HUES6 (cell line): ENCODE measurements at regions not wholly inside any gene's neighbourhood (a gene's known extent, or its start where the extent isn't known, plus 50 kb on each side); places are given as distances from the start of the nearest gene placed in this dataset.

ENCODE experiments used
- H3K27ac ChIP-seq: 2 replicates; pipeline ENCODE4 v1.7.0; 2013; ENCODE audit warnings: low read depth, mild to moderate bottlenecking, low read length, inconsistent platforms
- H3K27me3 ChIP-seq: 2 replicates; pipeline ENCODE4 v1.6.1; 2013; ENCODE audit warnings: low read length; ENCODE audit not compliant: control insufficient read depth, insufficient read depth
- H3K36me3 ChIP-seq: 2 replicates; pipeline ENCODE4 v1.6.1; 2013; ENCODE audit warnings: low read length; ENCODE audit not compliant: control insufficient read depth, insufficient read depth
- H3K4me1 ChIP-seq: 2 replicates; pipeline ENCODE4 v1.6.1; 2013; ENCODE audit warnings: low read length; ENCODE audit not compliant: control insufficient read depth, insufficient read depth
- H3K4me3 ChIP-seq: 2 replicates; pipeline ENCODE4 v1.5.1; 2013; ENCODE audit warnings: low read depth, low read length
- H3K9ac ChIP-seq: one replicate; pipeline ENCODE4 v1.6.1; 2013; ENCODE audit warnings: mild to moderate bottlenecking, low read length
- H3K9me3 ChIP-seq: 2 replicates; pipeline ENCODE4 v1.6.1; 2013; ENCODE audit warnings: low read depth, low read length; ENCODE audit not compliant: control insufficient read depth, insufficient read depth

DNA sequence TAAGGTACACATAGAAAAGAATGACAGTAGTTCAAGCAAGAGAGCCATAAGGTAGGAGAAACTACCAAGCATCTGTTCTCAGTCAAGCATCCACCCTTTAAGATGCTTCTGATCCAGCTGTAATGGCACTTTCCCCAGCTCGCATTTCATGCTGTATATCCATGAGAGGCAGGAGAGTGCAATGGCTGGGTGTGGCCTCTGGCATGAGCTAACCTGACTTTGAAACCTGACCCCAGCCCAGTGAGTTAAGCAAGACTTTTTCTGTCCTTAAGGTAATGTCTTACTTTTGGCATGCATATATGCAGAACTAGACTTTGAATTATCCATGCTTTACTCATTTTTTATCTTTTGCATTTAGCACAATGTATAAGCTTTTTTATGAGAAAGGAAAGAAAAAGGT, 79.8 kb upstream of the CNTN5 start:
- Histone ChIP-seq H3K4me3 (no peak overlapping the region), H3K27me3 (no peaks in the 10 kb centered on the region), H3K27ac (no peak overlapping the region), H3K36me3 (no peaks in the 10 kb centered on the region), H3K4me1 (no peaks in the 10 kb centered on the region), H3K9me3 (no peaks in the 10 kb centered on the region), H3K9ac (no peak overlapping the region)

DNA sequence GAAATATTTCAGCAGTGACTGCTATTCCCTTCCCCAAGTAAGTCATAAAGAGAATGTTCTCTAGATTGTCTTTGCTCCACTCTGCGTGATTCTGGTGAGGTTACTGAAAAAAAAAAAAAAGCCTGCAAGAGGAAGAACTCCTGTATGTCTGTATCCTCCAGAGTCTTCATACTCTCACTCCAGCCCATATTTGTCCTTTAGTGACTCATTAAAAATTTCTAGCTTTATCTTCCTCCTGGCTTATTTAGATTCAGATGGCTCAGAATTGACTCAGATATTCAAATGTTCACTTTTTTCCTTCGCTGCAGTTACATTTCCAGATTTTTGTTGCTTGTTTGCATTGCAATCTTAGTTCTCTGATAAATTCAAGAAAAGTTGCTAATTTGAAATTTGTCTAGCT, 76.3 kb upstream of the CNTN5 start:
- H3K9me3 ChIP-seq: no peaks in the 10 kb centered on the region
- H3K27ac ChIP-seq: no peak overlapping the region
- no peak overlapping the region for H3K4me3 ChIP-seq
- no peak overlapping the region for H3K9ac ChIP-seq
- H3K36me3 ChIP-seq: no peaks in the 10 kb centered on the region
- no peaks in the 10 kb centered on the region for H3K4me1 ChIP-seq
- no peaks in the 10 kb centered on the region for H3K27me3 ChIP-seq

DNA sequence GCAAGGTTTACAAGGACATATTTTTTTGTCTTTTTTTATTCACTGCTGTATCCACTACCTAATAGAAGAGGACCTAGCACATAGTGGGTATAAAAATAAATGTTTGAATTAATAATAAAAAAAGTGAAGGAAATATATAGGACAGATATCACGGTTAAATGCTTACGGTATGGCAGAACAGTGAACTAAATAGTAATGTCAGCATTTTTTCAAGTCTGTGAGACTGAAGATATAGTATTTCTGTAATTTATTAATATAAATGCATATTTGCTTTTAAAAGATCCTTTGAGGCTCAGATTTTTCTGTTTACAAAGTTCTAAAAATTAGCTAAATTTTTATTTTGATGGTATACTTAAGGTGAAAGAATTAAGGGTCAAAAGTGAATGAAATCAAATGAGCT, 68.6 kb upstream of the CNTN5 start:
- H3K27ac ChIP-seq: no peak overlapping the region
- H3K4me1 ChIP-seq: no peaks in the 10 kb centered on the region
- no peak overlapping the region for H3K9ac ChIP-seq
- H3K36me3 ChIP-seq: no peaks in the 10 kb centered on the region
- H3K4me3 ChIP-seq: no peak overlapping the region
- no peaks in the 10 kb centered on the region for H3K9me3 ChIP-seq
- H3K27me3 ChIP-seq: no peaks in the 10 kb centered on the region

DNA sequence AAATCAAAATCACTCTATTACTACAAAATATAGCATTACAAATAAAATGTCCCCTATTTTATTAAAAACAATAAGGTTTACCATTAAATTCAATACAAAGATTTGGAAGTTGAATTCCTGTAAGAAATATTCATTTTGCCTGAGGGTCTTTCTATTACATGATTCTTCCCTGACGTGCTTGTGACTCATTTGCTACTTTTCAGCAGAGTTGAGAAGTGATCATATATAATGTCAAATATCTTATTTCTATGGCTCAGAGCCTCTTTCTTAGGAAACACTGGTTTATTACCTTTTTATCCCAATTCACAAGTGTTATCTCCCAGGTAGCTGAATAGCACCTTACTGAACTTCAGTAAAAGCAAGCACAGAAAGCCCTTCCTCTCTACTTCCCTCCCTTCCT, 65.2 kb upstream of the CNTN5 start:
- Histone ChIP-seq H3K27ac (no peak overlapping the region), H3K9me3 (no peaks in the 10 kb centered on the region), H3K4me1 (no peaks in the 10 kb centered on the region), H3K9ac (no peak overlapping the region), H3K36me3 (no peaks in the 10 kb centered on the region), H3K27me3 (no peaks in the 10 kb centered on the region), H3K4me3 (no peak overlapping the region)

DNA sequence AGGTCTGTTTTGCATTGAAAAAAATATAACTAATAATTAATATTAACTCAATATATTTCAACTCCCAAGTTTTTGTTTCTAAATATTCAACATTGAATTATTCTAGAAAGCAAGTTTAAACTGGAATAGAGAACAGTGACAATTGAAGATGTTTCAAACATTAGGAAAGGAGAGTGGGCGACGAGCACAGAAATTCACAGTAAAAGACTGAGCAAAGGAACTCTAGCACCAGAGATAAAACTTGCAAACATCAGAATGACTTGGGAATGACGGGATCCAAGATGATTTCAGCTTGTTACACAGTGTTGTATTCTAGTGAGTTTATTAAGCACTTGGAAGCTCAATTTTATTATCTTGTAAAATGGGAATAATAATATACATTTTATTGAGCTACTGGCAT, 56.6 kb upstream of the CNTN5 start:
- H3K27ac ChIP-seq: no peak overlapping the region
- no peaks in the 10 kb centered on the region for H3K9me3 ChIP-seq
- no peak overlapping the region for H3K4me3 ChIP-seq
- no peaks in the 10 kb centered on the region for H3K27me3 ChIP-seq
- H3K4me1 ChIP-seq: no peaks in the 10 kb centered on the region
- no peaks in the 10 kb centered on the region for H3K36me3 ChIP-seq
- H3K9ac ChIP-seq: no peak overlapping the region

DNA sequence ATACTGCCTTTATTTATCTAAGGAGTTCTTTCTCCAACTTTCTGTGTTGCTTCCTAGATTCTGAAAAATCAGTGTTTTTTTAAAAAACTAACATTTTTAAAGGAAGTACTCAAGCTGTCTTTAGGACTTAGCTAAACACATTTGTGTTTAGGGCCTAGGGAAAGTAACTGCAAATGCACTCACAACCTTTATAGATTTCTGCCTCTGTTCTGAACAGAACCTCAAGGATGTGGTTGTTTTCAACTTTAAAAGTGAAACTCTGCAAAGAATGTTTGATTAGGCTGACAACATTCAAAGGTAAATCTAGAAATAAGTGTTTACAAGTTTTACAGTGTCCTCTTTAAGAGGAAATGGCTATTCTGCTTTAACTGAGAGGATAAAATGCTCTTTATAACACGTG, 55.4 kb upstream of the CNTN5 start:
- H3K4me1 ChIP-seq: no peaks in the 10 kb centered on the region
- H3K4me3 ChIP-seq: no peak overlapping the region
- no peaks in the 10 kb centered on the region for H3K27me3 ChIP-seq
- H3K27ac ChIP-seq: no peak overlapping the region
- no peaks in the 10 kb centered on the region for H3K36me3 ChIP-seq
- H3K9ac ChIP-seq: no peak overlapping the region
- H3K9me3 ChIP-seq: no peaks in the 10 kb centered on the region

DNA sequence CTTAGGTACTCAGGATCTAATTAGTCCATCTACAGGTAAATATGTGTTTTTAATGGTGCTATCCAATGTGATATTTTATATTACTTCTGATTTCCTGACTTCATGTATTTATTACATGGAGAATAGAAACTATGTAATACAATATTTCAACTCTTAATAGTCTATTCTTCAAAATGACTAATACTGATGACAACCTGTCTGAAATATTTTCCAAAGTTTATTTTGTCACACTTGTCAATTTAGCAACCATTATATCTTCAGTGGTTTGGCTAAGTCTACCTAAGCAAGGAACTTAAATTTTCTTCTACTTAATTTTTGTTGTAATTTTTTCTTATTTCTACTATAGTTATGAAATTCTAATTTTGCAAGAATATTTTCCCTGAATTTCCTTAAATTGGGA, 55.0 kb upstream of the CNTN5 start:
- Histone ChIP-seq H3K27me3 (no peaks in the 10 kb centered on the region), H3K27ac (no peak overlapping the region), H3K4me3 (no peak overlapping the region), H3K36me3 (no peaks in the 10 kb centered on the region), H3K9me3 (no peaks in the 10 kb centered on the region), H3K4me1 (no peaks in the 10 kb centered on the region), H3K9ac (no peak overlapping the region)

DNA sequence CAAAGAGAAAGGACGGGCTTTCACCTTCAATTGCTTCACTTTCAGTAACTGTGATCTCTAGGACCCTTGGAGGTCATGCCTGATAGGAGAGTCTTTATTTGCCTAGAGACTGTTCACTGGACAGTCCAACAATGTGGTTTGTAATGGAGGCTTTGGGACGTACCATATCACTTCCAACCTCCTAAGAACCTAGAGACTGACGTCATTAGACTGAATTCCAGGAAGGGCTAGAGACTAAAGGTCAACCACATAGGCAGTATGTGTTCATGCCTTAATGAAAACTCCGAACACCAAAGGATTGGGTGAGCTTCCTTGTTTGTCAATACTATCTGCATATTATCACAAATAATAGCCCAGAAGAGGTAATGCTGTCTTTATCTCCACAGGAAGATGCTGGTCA, 53.7 kb upstream of the CNTN5 start:
- Histone ChIP-seq H3K27ac (no peak overlapping the region), H3K36me3 (no peaks in the 10 kb centered on the region), H3K9ac (no peak overlapping the region), H3K9me3 (no peaks in the 10 kb centered on the region), H3K4me3 (no peak overlapping the region), H3K4me1 (no peaks in the 10 kb centered on the region), H3K27me3 (no peaks in the 10 kb centered on the region)
